OCI-LY7 (cell line): ENCODE measurements at regions not wholly inside any gene's neighbourhood (a gene's known extent, or its start where the extent isn't known, plus 50 kb on each side); places are given as distances from the start of the nearest gene placed in this dataset.

ENCODE experiments used
- BruUV-seq: library from RNA; stranded (reverse); fragments of 400-500 nt; replicated peaks from 2 replicates; lab custom pipeline; 2021; lab: Mats Ljungman, UMichigan
- CTCF ChIA-PET: fragments of 300-600 bp; sonication (Branson Sonifier 250); formaldehyde crosslinking; loops from one replicate; lab custom pipeline; 2022; ENCODE audit warnings: antibody characterized with exemption; ENCODE audit not compliant: unreplicated experiment; lab: Charles Lee
- POLR2A ChIA-PET: fragments of 300-600 bp; sonication (Branson Sonifier 250); formaldehyde crosslinking; loops from one replicate; lab custom pipeline; 2022; ENCODE audit warnings: antibody characterized with exemption; lab: Charles Lee
- DNase-seq: peaks from one replicate; pipeline ENCODE4 v3.0.0-alpha.2; 2015; ENCODE audit warnings: low spot score
- H2AFZ ChIP-seq: fragments of 200-600 bp; sonication (generic), shearing (Covaris generic); 2 replicates; pipeline ENCODE4 v1.6.1; 2014; ENCODE audit warnings: mild to moderate bottlenecking, antibody characterized with exemption, low read length, moderate library complexity
- H3K27ac ChIP-seq: fragments of 200-600 bp; sonication (generic); 2 replicates; pipeline ENCODE4 v1.5.1; 2014; ENCODE audit warnings: mixed run types, low read depth, mild to moderate bottlenecking, moderate library complexity, low read length, inconsistent platforms; ENCODE audit not compliant: poor library complexity, severe bottlenecking
- H3K36me3 ChIP-seq: fragments of 200-600 bp; sonication (generic); 2 replicates; pipeline ENCODE4 v1.6.1; 2014; ENCODE audit warnings: mild to moderate bottlenecking, antibody characterized with exemption, low read length, moderate library complexity, mixed read lengths; ENCODE audit not compliant: insufficient read depth
- H3K4me1 ChIP-seq: fragments of 200-600 bp; sonication (generic); 2 replicates; pipeline ENCODE4 v1.5.1; 2014; ENCODE audit warnings: mild to moderate bottlenecking, low read length; ENCODE audit not compliant: insufficient read depth, poor library complexity, severe bottlenecking
- H3K4me2 ChIP-seq: fragments of 200-600 bp; sonication (generic); 2 replicates; pipeline ENCODE4 v1.6.1; 2014; ENCODE audit warnings: mild to moderate bottlenecking, low read length
- H3K4me3 ChIP-seq: fragments of 200-600 bp; sonication (generic); 2 replicates; pipeline ENCODE4 v1.5.1; 2014; ENCODE audit warnings: mild to moderate bottlenecking, low read depth, low read length; ENCODE audit not compliant: poor library complexity, severe bottlenecking
- H3K79me2 ChIP-seq: fragments of 200-600 bp; sonication (generic); 2 replicates; pipeline ENCODE4 v1.6.1; 2016; ENCODE audit warnings: low read depth, mild to moderate bottlenecking, low read length, moderate library complexity, mixed read lengths; ENCODE audit not compliant: insufficient read depth
- H3K9me2 ChIP-seq: fragments of 200-600 bp; sonication (generic); 2 replicates; pipeline ENCODE4 v1.6.1; 2016; ENCODE audit warnings: mild to moderate bottlenecking, low read length, mixed read lengths; ENCODE audit not compliant: insufficient read depth
- H3K9me3 ChIP-seq: fragments of 200-600 bp; sonication (generic); 2 replicates; pipeline ENCODE4 v1.6.1; 2014; ENCODE audit warnings: mild to moderate bottlenecking, mixed run types, low read length, mixed read lengths
- H4K20me1 ChIP-seq: fragments of 200-600 bp; sonication (generic); 2 replicates; pipeline ENCODE4 v1.6.1; 2014; ENCODE audit warnings: mild to moderate bottlenecking, antibody characterized with exemption, low read length, moderate library complexity, mixed read lengths; ENCODE audit not compliant: insufficient read depth
- EZH2phosphoT487 ChIP-seq: fragments of 200-600 bp; sonication (generic); IDR thresholded peaks from 2 replicates; pipeline ENCODE4 v1.6.1; 2018; ENCODE audit warnings: low read depth, borderline replicate concordance, mild to moderate bottlenecking, mixed run types, antibody characterized with exemption, low read length, moderate library complexity, mixed read lengths
- intact Hi-C: fragments of 100-400 bp; cut with micrococcal nuclease; formaldehyde crosslinking; loops from one replicate; pipeline ENCODE4 v1.10.0; 2022; ENCODE audit not compliant: unreplicated experiment
- TF ChIP-seq, protein P1 (sequence below): fragments of 200-600 bp; sonication (generic); conservative IDR thresholded peaks from 2 replicates; pipeline ENCODE4 v1.5.1; 2014; ENCODE audit warnings: mild to moderate bottlenecking, antibody characterized with exemption, low read length, moderate library complexity, mixed read lengths

DNA sequence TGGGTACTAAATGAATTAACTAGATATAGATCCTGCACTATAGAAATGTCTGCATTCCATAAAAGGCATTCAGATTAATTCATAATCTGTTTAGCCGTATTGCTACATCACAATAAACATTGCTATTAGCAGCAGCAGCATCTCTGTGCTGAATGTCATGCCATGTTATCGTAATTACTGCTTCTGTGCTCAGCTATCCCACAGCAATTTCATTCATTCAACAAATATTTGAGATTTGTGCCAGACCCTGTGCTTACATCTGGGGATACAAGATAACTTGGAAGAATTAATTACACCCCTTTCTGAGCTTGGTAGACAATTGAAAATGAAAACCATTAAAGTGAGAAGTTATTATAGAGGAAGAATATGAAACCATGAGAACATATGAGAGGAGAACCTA, 185.8 kb upstream of the C11orf87 start:
- H3K9me3 ChIP-seq, result no peaks in the 10 kb centered on the region
- H3K4me1 ChIP-seq, result no peaks in the 10 kb centered on the region
- no peaks in the 10 kb centered on the region for H3K9me2 ChIP-seq
- H2AFZ ChIP-seq, result no peak overlapping the region
- no peak for TF ChIP-seq EZH2phosphoT487
- TF ChIP-seq, protein P1, sequence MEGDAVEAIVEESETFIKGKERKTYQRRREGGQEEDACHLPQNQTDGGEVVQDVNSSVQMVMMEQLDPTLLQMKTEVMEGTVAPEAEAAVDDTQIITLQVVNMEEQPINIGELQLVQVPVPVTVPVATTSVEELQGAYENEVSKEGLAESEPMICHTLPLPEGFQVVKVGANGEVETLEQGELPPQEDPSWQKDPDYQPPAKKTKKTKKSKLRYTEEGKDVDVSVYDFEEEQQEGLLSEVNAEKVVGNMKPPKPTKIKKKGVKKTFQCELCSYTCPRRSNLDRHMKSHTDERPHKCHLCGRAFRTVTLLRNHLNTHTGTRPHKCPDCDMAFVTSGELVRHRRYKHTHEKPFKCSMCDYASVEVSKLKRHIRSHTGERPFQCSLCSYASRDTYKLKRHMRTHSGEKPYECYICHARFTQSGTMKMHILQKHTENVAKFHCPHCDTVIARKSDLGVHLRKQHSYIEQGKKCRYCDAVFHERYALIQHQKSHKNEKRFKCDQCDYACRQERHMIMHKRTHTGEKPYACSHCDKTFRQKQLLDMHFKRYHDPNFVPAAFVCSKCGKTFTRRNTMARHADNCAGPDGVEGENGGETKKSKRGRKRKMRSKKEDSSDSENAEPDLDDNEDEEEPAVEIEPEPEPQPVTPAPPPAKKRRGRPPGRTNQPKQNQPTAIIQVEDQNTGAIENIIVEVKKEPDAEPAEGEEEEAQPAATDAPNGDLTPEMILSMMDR, result no peak
- H3K79me2 ChIP-seq, result no peaks in the 10 kb centered on the region
- H3K4me3 ChIP-seq, result no peak overlapping the region
- ChIA-PET POLR2A (no interaction called here), CTCF (no interaction called here)
- intact Hi-C loops, result no loop called here
- no peaks in the 10 kb centered on the region for H3K36me3 ChIP-seq
- no peaks in the 10 kb centered on the region for H4K20me1 ChIP-seq
- H3K4me2 ChIP-seq, result no peak overlapping the region
- H3K27ac ChIP-seq, result no peak overlapping the region
- BruUV-seq, result no TSS peak
- no peak for DNase-seq

DNA sequence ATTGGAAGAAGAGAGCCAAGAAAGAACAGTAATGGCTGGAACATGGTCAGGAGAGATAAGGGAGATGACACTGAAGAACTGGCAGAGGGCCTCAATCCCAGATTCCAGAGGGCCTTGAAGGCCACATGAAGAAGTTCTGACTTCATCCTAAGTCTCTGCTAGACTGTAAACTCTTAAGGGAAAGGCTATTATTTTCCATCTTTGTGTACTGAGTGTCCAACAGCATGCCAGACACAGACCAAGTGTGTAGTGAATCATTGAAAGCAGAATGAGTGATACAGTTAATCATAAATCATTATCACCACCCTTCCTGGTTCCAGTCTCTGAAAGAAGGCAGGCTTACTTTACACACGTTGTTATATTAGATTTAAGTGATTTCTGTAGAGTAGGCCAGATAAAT, 185.3 kb upstream of the C11orf87 start:
- Histone ChIP-seq H4K20me1 (no peaks in the 10 kb centered on the region), H3K27ac (no peak overlapping the region), H2AFZ (no peak overlapping the region), H3K4me2 (no peak overlapping the region), H3K4me3 (no peak overlapping the region), H3K36me3 (no peaks in the 10 kb centered on the region), H3K9me3 (no peaks in the 10 kb centered on the region), H3K4me1 (no peaks in the 10 kb centered on the region), H3K79me2 (no peaks in the 10 kb centered on the region), H3K9me2 (no peaks in the 10 kb centered on the region)
- BruUV-seq, result no TSS peak
- TF ChIP-seq, protein P1, result no peak
- ChIA-PET POLR2A (no interaction called here), CTCF (no interaction called here)
- no peak for DNase-seq
- intact Hi-C loops, result no loop called here

GRCh38 chr11:109237636-109238035, 184.4 kb upstream of the C11orf87 start:
- H3K4me1 ChIP-seq, result no peaks in the 10 kb centered on the region
- BruUV-seq, result no TSS peak
- no peak overlapping the region for H2AFZ ChIP-seq
- CTCF ChIA-PET, result no interaction called here
- no peak for DNase-seq
- no peak overlapping the region for H3K4me2 ChIP-seq
- no peaks in the 10 kb centered on the region for H3K36me3 ChIP-seq
- no peak overlapping the region for H3K27ac ChIP-seq
- no peaks in the 10 kb centered on the region for H3K9me3 ChIP-seq
- no peaks in the 10 kb centered on the region for H3K79me2 ChIP-seq
- no peaks in the 10 kb centered on the region for H3K9me2 ChIP-seq
- no peak for TF ChIP-seq EZH2phosphoT487
- TF ChIP-seq, protein P1, result no peak
- intact Hi-C loops, result no loop called here
- no peak overlapping the region for H3K4me3 ChIP-seq
- H4K20me1 ChIP-seq, result no peaks in the 10 kb centered on the region
- POLR2A ChIA-PET, result no interaction called here
